Stimulated activated naive CD8-positive, alpha-beta T cell treated with anti-CD3 and anti-CD28 coated beads, Interleukin-15, Interleukin-2, amounts not matched to agents 100 U/mL and 50 U/mL, for 24 hours (primary cell): ENCODE measurements at regions not wholly inside any gene's neighbourhood (a gene's known extent, or its start where the extent isn't known, plus 50 kb on each side); places are given as distances from the start of the nearest gene placed in this dataset.

Source experiments
- ATAC-seq: fragments of 150-1000 bp; cut with Tn5 transposase; one replicate; pipeline ENCODE4 v1.10.0; 2021
- DNase-seq: peaks from one replicate; pipeline ENCODE4 v3.0.0; 2021

DNA sequence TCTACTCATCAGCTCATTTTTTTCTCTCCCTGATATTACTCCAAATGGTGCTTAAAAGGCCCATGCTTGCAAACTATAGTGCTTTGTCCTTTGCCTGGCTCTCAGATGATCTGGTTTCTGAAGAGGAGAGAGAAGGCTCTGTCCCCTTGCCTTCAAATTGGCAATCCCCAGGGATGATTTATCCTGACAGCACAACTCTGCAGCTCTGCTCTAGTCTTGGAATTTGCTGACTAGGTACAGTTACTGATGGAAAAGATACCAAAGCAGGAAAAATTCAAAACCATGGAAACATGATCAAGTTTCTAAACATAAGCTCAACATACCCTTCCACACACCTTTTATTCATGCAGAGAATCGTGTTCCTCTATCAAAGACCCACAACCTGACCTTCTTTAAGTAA lies 106.7 kb upstream of the CADPS start:
- no peak for ATAC-seq

DNA sequence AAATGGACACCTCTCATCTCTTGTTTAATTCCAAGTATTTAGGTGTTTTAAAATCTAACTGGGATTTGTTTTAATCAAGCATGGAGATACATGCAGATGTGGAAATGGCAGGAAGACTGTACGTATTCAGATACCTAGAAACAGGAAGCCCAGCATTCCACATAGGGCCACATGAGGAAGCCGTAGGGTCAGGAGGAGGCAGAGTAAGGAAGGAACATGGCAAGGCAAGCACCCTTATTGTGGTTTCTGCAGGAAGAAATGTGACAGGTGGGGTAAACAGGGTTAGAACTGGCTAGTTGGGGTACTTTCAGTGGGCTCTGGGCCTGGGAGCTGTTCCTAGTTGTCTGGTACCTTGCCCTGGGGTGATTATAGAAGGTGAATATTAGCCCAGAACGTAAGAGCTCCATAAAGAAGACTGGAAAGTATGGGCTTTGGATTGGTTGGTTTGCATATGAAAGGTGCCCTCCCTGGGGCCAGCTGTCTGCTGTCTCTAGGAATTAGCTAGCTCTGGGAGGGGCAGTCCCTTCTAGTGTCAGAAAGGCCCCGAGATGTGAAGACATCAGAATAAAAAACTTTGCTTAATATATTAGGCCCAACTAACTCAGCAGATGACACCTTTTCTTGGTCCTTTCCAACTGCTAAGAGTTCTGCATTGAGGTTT lies 107.7 kb upstream of the CADPS start:
- DNase-seq (no peak), ATAC-seq (no peak)

More for the DNA sequence above, 106.7 kb upstream of the CADPS start:
- no peak for DNase-seq

DNA sequence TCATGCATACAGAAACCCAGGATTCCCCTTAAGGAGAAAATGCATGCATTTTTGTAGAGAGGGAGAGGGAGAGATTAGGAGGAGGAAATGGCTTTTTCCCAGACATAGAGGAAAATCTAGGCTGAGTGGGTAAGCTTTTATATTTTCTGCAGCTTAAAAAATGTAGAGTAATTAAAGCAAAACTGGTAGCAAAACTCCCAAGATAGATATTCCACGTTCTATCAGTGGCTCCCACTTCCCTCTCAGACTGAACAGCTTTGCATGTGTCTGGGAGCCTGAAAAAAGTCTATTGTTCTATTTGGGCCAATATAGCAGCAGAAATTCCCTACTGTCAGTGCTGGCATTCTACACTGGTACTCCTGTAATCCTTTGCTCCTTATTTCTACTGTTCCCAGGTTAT lies 110.8 kb upstream of the CADPS start:
- DNase-seq (no peak), ATAC-seq (no peak)

DNA sequence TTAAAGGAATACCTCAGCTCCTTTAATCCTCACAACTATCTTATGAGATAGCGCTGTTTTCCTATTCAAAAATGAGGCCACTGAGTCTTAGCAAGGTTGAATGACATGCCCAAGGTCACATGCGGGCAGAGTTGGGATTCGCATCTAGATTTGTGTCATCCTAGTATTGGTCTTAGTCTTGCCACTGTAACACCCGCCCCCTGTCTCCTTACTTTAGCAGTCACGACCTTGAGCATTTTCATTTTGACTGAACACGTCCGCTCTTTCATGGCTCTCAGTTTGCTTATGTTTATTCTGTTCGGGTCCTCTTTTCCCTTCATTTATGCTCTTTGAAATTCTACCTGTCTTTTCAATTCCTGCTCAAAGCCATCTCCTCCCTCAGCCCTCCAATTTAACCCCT lies 112.5 kb upstream of the CADPS start:
- DNase-seq (no peak), ATAC-seq (no peak)

DNA sequence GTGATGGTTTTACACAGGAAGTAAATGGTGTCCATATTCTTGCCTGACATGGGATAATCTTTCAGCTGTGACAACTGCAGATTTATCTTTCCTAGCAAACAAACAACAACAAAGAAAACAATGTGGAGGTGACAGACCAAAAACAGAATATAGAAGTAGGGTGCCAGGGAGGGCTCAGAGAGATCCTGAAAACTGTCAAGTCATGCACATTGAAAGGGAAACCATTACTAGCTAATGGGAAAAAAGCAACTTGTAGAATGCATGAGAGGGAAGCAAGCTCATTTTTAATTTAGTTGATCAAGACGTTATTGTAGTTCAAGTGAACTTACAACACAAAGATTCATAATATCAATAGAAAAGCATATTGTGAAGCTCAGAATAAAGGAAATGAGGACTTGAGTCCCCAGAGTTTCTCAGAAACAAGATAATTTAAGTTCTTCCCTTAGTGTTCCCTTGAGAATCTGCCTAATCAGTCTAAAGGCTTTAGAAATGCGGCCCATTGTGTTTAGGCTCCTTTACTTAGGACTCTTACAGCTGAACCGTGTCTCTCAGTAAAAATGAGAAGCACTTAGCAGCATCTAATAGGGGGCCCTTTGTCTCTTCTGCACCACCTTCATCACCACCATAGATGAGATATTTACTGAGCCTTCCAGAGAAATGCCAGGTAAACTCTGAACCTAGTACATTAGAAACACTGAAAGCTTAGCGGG lies 115.6 kb upstream of the CADPS start:
- no peak for DNase-seq
- ATAC-seq, result no peak

DNA sequence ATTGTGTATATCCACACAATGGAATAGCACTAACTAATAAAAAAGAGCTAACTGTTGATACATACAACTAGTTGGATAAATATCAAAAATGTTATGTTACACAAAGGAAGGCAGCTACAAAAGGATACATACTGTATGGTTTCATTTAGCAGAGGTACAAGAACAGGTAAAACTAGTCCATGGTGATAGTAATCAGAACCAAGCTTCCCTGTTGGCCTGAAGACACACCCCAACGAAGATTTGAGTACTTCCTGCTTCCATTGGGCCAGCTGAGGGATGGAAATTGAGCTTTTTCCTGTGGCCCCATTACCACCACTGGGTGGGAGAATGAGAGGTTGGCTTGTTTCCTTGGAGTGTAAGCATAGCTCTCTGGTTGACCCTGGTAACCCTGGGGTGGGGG lies 117.3 kb upstream of the CADPS start:
- ATAC-seq (no peak), DNase-seq (no peak)

DNA sequence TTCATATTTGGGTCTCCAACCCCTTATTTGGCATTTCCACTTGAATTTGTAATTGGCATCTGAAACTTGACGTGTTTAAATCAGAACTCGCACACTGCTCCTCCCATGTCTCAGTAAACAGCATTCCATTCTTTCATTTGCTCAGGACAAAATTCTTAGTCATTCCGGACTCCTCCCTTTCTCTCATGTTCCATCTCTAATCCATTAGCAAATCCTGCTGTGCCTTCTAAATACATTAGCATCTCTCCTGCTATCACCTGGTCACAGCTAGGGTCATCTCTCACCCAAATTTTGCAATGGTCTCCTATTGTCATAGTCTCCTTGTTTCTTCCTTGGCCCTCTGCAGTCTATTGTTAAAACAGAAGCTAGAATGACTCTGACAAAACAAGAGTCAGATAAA lies 119.9 kb upstream of the CADPS start:
- ATAC-seq (no peak), DNase-seq (no peak)

DNA sequence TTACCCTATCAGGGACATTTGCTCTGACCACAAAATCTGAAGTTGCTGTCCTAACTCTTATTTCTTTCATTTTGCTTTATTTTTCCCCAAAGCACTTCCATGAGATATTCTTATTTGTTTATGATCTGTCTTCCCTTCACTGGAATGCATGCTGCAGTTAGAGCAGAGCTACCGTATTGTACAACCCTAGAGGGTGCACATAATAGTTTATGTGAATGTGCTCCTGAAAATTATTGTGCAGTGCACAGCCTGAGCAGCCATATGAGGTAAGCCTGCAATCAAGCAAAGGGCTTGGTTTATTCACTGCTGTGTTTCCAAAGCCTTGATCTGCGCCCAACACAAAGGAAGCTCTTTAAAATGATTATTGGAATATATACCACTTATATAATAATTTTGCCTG lies 120.3 kb upstream of the CADPS start:
- DNase-seq (no peak), ATAC-seq (no peak)

DNA sequence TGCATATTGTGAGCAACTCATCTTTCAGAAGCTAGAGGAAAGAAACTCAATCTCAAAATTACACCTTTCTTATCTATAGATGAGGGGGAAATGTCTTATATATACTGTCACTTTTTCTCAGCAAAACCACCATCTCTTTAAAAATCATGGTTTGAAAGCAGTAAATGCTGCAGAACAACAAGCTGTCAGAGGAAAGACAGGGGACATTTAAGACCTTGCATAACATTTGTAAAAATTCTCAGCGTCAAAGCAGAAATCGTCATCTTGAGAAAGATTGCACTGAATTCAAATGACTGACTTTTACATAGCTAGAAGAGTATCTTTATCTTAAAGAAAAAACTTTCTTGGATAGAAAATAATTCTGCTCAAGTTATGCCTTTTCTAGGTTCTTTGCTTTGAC lies 122.2 kb upstream of the CADPS start:
- ATAC-seq, result no peak

DNA sequence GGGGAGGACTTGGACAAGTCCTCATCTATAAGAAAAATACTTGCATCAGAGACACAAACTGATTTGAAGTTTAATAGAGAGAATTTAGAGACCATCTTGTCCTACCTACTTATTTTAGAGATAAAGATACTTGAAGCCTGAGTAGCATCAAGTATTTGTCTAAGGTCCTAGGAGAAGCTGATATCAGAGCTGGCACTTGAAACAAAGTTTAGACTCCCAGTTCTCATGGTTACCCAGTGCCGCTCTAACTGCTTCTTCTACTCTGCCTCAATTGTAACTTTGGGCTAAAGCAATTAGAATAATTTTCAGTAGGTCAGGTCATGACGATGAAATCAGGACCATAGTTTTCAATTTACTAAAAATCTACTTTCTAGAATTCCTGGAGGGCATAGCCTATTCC lies 123.9 kb upstream of the CADPS start:
- ATAC-seq (no peak), DNase-seq (no peak)

More for the DNA sequence above, 122.2 kb upstream of the CADPS start:
- DNase-seq, result no peak

DNA sequence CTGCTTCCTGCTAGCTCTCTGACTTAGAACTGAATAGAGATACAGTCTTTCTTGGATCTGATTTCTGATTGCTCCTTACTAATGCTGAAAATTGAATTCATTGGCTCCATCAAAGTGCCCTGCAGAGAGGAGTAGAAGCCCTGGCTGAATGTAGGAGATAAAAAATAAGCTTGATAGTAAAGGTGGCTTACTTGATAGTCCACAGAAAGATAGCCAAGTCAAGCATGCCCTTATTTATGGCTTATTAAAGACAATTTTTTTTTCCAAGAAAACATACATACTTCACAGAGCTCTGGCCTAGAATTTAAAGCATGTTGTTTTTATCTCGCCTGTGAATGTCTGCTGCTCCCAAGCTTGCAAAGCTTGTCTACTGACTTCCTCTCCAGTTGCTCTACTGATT lies 124.6 kb upstream of the CADPS start:
- ATAC-seq, result no peak
- no peak for DNase-seq

DNA sequence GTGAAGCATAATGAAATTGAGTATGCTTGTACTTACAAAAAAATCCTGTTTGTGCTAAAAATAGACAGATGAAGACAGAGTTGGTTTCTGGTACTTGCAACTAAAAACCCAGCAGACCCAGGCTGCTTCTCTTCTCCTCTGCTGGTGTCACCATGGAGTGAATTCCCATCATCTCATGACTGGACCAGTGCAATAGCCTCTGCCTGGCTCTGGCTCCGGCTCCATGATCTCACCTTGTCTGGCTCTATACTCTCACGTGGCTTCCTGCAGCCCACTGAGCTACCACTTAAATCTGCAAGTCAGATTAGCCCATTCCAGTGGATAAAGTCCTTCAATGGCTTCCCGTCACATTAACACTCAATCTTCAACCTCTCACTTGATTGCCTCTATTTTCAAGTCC lies 129.2 kb upstream of the CADPS start:
- DNase-seq, result no peak
- no peak for ATAC-seq

DNA sequence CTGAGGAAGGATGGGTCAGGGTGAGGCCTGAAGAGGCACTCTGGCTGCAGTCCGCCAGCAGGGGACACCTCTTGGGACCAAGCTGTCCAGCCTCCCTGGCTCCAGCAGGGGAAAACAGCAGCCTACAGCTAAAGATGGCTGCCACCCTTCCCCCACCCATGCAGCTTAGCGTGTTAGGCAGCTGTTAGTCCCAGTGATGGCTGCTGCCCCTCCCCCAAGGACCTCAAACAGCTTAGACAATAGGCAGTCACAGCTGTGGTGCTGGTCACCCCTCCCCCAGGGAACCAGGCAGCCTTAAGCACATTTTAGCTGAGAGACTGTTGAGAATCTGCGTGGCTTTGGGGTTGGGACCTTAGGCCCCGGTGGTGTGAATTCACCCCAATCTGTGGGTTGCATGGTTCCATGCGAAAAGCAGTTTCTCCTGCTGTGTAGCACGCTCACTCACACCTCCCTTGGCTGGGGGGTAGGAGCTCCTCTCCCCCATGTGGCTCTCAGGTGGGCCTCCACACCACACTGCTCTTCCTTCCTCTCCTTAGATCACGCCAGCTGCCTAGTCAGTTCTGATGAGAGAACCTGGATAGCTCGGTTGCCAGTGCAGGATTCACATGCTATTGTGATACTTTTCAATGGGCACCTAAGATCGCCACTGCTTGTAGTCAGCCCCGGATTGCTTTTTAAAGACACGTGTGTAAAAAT lies 140.5 kb upstream of the CADPS start:
- ATAC-seq, result no peak

DNA sequence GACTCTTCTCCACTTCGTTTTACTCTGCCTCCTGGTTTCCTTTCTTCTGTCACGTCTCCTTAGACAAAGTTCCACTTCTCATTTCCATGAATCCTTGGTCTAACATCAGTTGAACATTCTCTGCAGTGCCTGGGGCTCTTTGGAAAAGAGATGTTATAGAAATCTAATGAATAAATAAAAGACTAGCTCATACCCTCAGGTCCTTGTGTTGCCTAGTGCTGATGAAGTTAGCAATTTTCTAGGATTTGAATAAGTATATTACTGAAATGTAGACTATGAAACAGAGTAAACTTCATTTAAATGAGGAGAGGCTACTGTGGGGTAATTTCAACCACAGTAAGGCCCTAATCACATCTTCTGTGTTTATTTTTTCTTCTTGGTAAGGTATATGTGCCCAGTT lies 146.9 kb upstream of the CADPS start:
- DNase-seq (no peak), ATAC-seq (no peak)

More for the DNA sequence above, 140.5 kb upstream of the CADPS start:
- no peak for DNase-seq

DNA sequence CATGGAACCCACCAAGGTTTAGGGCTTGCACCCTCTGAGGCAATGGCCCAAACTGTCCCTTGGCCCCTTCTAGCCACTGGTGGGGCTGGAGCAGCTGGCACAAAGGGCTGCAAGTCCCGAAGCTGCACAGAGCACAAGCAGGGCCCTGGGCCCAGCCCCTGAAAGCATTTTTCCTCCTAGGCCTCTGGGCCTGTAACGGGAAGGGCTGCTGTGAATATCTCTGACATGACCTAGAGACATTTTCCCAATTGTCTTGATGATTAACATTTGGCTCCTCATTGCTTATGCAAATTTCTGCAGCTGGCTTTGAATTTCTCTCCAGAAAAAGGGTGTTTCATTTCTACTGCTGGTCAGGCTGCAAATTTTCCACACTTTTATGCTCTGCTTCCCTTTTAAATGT lies 151.5 kb upstream of the CADPS start:
- ATAC-seq (no peak), DNase-seq (no peak)

DNA sequence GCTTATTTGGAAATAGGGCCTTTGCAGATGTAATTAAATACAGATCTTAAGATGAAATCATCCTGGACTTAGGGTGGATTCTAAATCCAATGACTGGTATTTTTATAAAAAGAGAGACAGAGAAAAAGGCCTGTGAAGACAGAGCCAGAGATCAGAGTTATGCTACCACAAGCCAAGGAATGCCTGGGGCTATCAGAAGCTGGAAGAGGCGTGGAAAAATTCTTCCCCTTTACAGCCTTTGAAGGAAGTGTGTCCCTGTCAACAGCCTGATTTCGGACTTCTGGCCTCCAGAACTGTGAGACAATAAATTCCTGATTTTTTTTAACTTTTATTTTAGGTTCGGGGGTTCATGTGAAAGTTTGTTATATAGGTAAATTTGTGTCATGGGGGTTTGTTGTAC lies 154.1 kb upstream of the CADPS start:
- DNase-seq (no peak), ATAC-seq (no peak)

DNA sequence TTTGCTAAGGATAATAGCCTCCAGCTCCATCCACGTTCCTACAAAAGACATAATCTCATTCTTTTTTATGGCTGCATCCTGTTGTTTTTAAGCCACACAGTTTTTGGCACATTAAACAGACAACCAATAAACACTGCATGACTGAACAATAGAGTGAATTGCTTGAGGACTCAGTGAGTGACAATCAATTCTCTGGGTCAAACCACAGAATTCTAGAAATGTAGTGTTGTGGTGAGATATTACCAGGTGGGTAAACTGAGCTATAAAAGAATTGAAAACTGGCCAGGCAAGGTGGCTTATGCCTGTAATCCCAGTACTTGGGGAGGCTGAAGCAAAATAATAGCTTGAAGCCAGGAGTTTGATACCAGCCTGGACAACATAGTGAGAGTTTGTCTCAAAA lies 154.7 kb upstream of the CADPS start:
- no peak for ATAC-seq

DNA sequence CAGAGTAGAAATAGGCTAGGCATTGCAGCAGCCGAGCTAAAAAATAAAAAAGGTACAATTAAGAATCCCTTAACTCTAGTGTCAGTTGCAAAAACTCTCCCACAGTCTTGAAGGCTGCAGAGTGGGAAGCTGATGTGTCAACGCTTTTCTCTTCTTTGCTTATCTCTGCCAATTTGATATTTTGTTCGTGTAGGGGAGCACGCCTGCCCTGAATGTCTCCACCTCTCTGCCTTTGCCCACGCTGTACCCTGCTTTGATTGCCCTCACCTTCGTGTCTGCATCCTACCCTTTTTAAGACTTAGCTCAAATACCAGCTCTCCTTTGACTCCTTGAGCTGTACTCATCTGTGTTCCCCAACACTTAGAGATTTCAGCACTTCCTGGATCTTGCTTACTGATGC lies 155.4 kb upstream of the CADPS start:
- no peak for DNase-seq
- ATAC-seq, result no peak

More for the DNA sequence above, 154.7 kb upstream of the CADPS start:
- no peak for DNase-seq

DNA sequence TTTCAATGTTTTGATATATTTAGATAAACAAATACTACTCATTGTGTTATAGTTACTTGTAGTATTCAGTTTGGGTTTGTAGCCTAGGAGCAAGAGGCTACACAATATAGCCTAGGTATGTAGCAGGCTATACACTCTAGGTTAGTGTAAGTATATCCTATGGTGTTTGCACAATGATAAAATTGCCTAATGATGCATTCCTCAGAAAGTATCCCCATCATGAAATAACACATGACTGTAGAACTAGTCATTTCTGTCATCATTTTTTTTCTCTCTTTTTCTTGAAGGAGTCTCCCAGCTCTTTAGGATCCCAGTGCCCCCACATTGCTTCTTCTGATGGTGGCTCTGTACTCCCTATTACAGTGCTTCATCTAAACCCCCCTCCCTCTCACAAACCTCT lies 157.7 kb upstream of the CADPS start:
- no peak for ATAC-seq
- DNase-seq, result no peak

DNA sequence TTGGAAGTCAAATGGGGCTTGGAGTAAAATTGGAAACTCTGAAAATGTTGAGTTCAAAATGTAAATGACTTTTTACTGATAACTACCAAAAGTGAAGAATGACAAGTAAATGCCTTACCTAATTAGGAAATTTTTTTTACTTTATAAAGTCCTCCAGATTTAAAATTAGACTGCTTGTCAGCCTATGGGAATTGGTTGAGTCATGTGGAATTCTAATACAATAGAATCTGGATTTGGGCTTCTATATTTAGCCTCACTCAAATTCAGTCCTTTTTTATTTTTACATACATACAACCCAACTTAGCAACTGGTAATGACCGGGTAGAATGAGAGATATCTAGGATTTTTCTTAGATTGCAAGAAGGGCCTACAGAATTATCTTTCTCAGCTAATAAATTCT lies 158.9 kb upstream of the CADPS start:
- ATAC-seq (no peak), DNase-seq (no peak)

DNA sequence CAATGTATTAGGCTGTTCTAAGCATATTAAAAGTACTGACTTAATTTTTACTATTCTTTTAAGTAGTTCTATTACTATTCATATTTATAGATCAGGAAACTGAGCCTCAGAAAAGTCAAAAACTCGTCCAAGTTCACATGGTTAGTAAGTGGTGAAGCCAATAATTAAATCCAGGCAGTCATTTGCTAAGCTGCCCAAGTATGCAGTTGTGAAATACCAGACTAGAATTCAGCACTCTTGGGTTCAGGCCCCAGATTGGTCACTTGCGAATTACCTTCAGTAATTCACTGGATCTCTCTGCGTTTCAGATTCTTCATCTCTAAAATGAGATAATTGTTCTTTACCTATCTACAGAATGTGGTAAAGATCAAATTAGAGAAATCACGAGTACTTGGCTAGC lies 161.9 kb upstream of the CADPS start:
- ATAC-seq, result no peak
- no peak for DNase-seq

DNA sequence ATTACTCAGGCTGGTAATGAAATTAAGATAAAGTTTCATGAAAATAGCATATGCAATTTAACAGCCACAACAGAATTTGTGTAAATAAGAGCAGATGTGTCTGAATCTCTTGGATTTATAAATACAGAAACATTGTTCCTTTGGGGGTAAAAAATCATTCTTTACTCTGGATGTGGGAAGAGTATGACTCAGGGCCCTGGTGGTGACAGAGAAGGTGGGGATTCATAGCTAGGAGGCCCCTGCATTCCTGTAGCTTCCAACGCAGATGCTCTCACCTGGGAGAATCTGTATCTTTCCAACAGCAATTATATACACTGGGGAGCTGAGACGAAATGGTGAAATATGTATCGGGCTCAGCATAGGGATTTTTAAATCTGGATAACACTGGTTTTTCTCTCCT lies 167.6 kb upstream of the CADPS start:
- ATAC-seq (no peak), DNase-seq (no peak)

DNA sequence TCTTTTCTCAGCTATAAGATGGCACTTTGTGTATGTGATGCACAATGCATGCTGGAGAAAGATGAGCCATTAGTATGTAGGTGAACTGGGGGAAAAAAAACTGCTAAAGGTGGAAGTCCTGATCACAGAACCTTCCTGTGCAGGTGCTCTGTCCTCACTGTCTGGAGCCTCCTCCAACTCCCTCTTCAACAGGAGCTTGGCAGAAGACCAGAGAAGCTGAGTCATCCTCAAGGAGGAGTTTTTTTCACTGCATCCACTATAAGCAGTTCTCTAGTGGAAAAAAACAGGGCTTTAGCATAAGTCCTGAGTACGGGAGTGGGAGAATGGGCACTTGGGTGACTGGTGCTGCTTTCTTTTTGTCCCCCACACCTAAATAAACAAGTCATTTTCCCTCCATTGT lies 168.4 kb upstream of the CADPS start:
- no peak for ATAC-seq
- DNase-seq, result no peak

DNA sequence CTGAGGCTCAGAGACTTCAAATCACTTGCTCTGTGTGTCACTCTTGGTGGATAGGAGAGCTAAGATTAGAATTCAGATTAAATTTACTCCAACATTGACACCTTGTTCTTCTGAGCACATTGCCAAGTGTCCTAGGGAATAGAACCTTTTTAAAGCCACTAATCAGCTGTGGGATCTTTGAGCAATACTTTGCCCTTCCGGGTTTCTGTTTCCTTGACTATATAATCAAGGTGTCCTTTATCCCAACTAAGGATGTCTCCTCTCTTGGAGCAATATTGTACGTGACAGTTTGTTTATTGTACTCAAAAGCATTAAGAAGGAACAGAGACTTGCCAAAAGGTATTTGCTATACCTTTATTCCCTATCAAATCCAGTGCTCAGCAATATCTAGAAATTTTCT lies 170.9 kb upstream of the CADPS start:
- DNase-seq, result no peak
- no peak for ATAC-seq
